ENCODE measurements at regions not wholly inside any gene's neighbourhood (a gene's known extent, or its start where the extent isn't known, plus 50 kb on each side); places are given as distances from the start of the nearest gene placed in this dataset.

- intact Hi-C loops (cut with micrococcal nuclease) (no loop called here), dilution Hi-C loops (cut with MboI; ENCODE audit: extremely low pct_ligation_motif_present, low sequenced_read_pairs) (no loop called here)
- no peaks in the 10 kb centered on the region for H3K9me1 ChIP-seq (replicated peaks; ENCODE audit: control insufficient read depth, extremely low read depth, insufficient read depth, low read length)
- no peak overlapping the region for H3K4me3 ChIP-seq (replicated peaks in 1 of 3; ENCODE audit: insufficient read depth in 1 of 3, low read depth in 1 of 3, low read length in 3 of 3)
- H3K27ac ChIP-seq (ENCODE audit: insufficient read depth, low read depth, low read length) = no peak overlapping the region
- no peaks in the 10 kb centered on the region for H3K4me1 ChIP-seq (ENCODE audit: control insufficient read depth, extremely low read depth, insufficient read depth, low read length)
- BruUV-seq (replicated peaks) = no TSS peak
- H3K79me2 ChIP-seq (ENCODE audit: control insufficient read depth, insufficient read depth, low read length) = no peaks in the 10 kb centered on the region
- H2AFZ ChIP-seq (ENCODE audit: low read depth, low read length) = no peak overlapping the region
- TF ChIP-seq FOS (IDR thresholded peaks at IDR 0.05; ENCODE audit: borderline replicate concordance, insufficient read depth, low read length) (no peak), MYC (IDR thresholded peaks at IDR 0.05; ENCODE audit: low read depth, low read length) (no peak), JUN (IDR thresholded peaks at IDR 0.05; ENCODE audit: borderline replicate concordance, insufficient read depth, insufficient read length, low read depth) (no peak), MAX (IDR thresholded peaks at IDR 0.05; ENCODE audit: insufficient read depth, insufficient read length) (no peak), GATA2 (IDR thresholded peaks at IDR 0.05; ENCODE audit: insufficient read depth, insufficient read length, low read depth, low read length) (no peak), CTCF (IDR thresholded peaks at IDR 0.05; ENCODE audit: extremely low read depth in 1 of 2, insufficient read depth in 1 of 2, low read depth in 1 of 2, low read length in 2 of 2) (no peak), POLR2A (IDR thresholded peaks at IDR 0.05; ENCODE audit: low read depth, low read length) (no peak), POLR2AphosphoS5 (IDR thresholded peaks at IDR 0.05; ENCODE audit: insufficient read depth, low read depth, low read length) (no peak), EZH2 (IDR thresholded peaks at IDR 0.05; ENCODE audit: borderline replicate concordance, low read depth, low read length, severe bottlenecking) (no peak)
- no peaks in the 10 kb centered on the region for H3K9me3 ChIP-seq (replicated peaks; ENCODE audit: control insufficient read depth, insufficient read depth, low read length)
- FAIRE-seq (no peak), DNase-seq (ENCODE audit: low read depth, low spot score) (no peak)
- H3K4me2 ChIP-seq (ENCODE audit: insufficient read depth, low read length) = no peak overlapping the region
- CTCF ChIA-PET = interaction anchor here (0.8 kb wide), 1 partner anchor 16 kb away, joined by 3 read pairs; no protein-coding TSS in a partner anchor
- H4K20me1 ChIP-seq (replicated peaks; ENCODE audit: control insufficient read depth, extremely low read depth, insufficient read depth, low read length) = no peaks in the 10 kb centered on the region
- POLR2A ChIA-PET = no interaction called here
- no peaks in the 10 kb centered on the region for H3K36me3 ChIP-seq (ENCODE audit: control insufficient read depth in 2 of 2, extremely low read depth in 1 of 2, insufficient read depth in 2 of 2, low read length in 2 of 2)
- H3K27me3 ChIP-seq (ENCODE audit: control insufficient read depth in 2 of 2, insufficient read depth in 2 of 2, low read length in 2 of 2) = no peaks in the 10 kb centered on the region
- no peak overlapping the region for H3K9ac ChIP-seq (replicated peaks; ENCODE audit: extremely low read depth, insufficient read depth, low read length)
Observed at GRCh38 chr14:55930016-55930784, 188.0 kb upstream of the PELI2 start.
